PC-9 (cell line): ENCODE measurements at regions not wholly inside any gene's neighbourhood (a gene's known extent, or its start where the extent isn't known, plus 50 kb on each side); places are given as distances from the start of the nearest gene placed in this dataset.

ENCODE experiments used
- BruUV-seq: library from RNA; stranded (reverse); fragments of 400-500 nt; replicated peaks from 2 replicates; lab custom pipeline; 2021; lab: Mats Ljungman, UMichigan
- CTCF ChIA-PET: fragments of 300-600 bp; sonication (Branson Sonifier 250); formaldehyde crosslinking; loops from one replicate; lab custom pipeline; 2022; ENCODE audit warnings: antibody characterized with exemption; lab: Charles Lee
- POLR2A ChIA-PET: fragments of 300-600 bp; sonication (Branson Sonifier 250); formaldehyde crosslinking; loops from one replicate; lab custom pipeline; 2022; ENCODE audit warnings: antibody characterized with exemption; ENCODE audit not compliant: unreplicated experiment; lab: Charles Lee
- DNase-seq, 2 experiments: peaks; one replicate each; pipeline versions ENCODE4 v3.0.0 to v3.0.0-alpha.2; 2015 to 2022; ENCODE audit warnings: mixed read lengths in 1 of 2
- H2AFZ ChIP-seq: fragments of 200-600 bp; sonication (generic); 2 replicates; pipeline ENCODE4 v1.8.1; 2017; ENCODE audit warnings: antibody characterized with exemption
- H3F3A ChIP-seq: fragments of 200-600 bp; sonication (generic); 2 replicates; pipeline ENCODE4 v1.8.1; 2017; ENCODE audit warnings: antibody characterized with exemption, mild to moderate bottlenecking, low read depth; ENCODE audit not compliant: insufficient read depth
- H3K27ac ChIP-seq: fragments of 200-600 bp; sonication (generic); 2 replicates; pipeline ENCODE4 v1.6.1; 2016; ENCODE audit warnings: mixed run types
- H3K27me3 ChIP-seq: fragments of 200-600 bp; sonication (generic); 2 replicates; pipeline ENCODE4 v1.6.1; 2016; ENCODE audit warnings: low read depth, mixed run types; ENCODE audit not compliant: insufficient read depth
- H3K36me3 ChIP-seq: fragments of 200-600 bp; sonication (generic); 2 replicates; pipeline ENCODE4 v1.6.1; 2016; ENCODE audit warnings: low read depth, mixed run types
- H3K4me1 ChIP-seq: fragments of 200-600 bp; sonication (generic); replicated peaks from 2 replicates; pipeline ENCODE4 v1.6.1; 2016; ENCODE audit warnings: mixed run types; ENCODE audit not compliant: insufficient read depth
- H3K4me2 ChIP-seq: fragments of 200-600 bp; sonication (generic); 2 replicates; pipeline ENCODE4 v1.6.1; 2017; ENCODE audit warnings: mixed run types
- H3K4me3 ChIP-seq: fragments of 200-600 bp; sonication (generic); 2 replicates; pipeline ENCODE4 v1.6.1; 2016; ENCODE audit warnings: mixed run types
- H3K79me2 ChIP-seq: fragments of 200-600 bp; sonication (generic); 2 replicates; pipeline ENCODE4 v1.6.1; 2017; ENCODE audit warnings: low read depth, mixed run types
- H3K9me2 ChIP-seq: fragments of 200-600 bp; sonication (generic); 2 replicates; pipeline ENCODE4 v1.8.1; 2017; ENCODE audit warnings: mild to moderate bottlenecking; ENCODE audit not compliant: insufficient read depth
- H3K9me3 ChIP-seq: fragments of 200-600 bp; sonication (generic); 2 replicates; pipeline ENCODE4 v1.8.1; 2016; ENCODE audit warnings: low read depth; ENCODE audit not compliant: insufficient read depth
- H4K20me1 ChIP-seq: fragments of 200-600 bp; sonication (generic); 2 replicates; pipeline ENCODE4 v1.8.1; 2017; ENCODE audit not compliant: insufficient read depth
- EZH2 ChIP-seq: fragments of 200-600 bp; sonication (generic); IDR thresholded peaks from 2 replicates; pipeline ENCODE4 v1.8.0; 2017; ENCODE audit warnings: antibody characterized with exemption, low read depth
- intact Hi-C: fragments of 100-400 bp; cut with micrococcal nuclease; formaldehyde crosslinking; loops from one replicate; pipeline ENCODE4 v1.10.0; 2022; ENCODE audit not compliant: unreplicated experiment
- TF ChIP-seq, protein P1 (sequence below): fragments of 200-600 bp; sonication (generic); conservative IDR thresholded peaks from 2 replicates; pipeline ENCODE4 v1.6.1; 2017; ENCODE audit warnings: mixed run types, antibody characterized with exemption, mild to moderate bottlenecking, moderate library complexity

DNA sequence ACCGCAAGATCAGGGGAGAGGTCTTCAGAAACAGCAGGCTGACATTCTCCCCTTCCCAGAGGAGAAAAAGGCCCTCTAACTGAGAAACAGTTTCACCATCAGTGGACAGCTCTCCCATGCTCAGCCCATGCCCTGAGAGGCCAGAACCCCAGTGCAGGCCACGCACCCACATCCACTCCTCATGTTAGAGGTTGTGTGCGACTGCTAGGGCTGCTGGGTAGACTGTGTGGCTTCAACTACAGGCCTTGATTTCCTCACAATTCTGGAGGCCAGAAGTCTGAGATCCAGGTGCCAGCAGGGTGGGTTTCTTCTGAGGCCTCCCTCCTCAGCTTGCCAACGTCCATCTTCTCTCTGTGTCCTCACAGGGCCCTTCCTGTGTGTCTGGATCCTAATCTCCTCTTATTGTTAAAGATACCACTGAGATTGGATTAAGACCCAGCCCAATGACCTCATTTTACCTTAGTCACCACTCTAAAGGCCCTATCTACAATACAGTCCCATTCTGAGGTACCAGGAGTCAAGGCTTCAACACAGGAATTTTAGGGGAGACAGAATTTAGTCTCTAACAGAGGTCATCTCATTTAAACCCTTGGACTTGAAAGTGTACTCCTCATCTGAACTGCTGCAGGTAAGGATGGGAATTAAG is 67.7 kb upstream of the CD93 start:
- Histone ChIP-seq H3K9me3 (no peaks in the 10 kb centered on the region), H3K4me2 (no peak overlapping the region), H2AFZ (no peak overlapping the region), H3K4me1 (peaks cover 86% of the 10 kb centered on the region), H3K27me3 (no peaks in the 10 kb centered on the region), H3K79me2 (no peaks in the 10 kb centered on the region), H3K27ac (peak overlapping the region; percentile 87; the same call in 1 of the 2 replicates), H4K20me1 (no peaks in the 10 kb centered on the region), H3F3A (peaks cover 26% of the 10 kb centered on the region), H3K36me3 (no peaks in the 10 kb centered on the region), H3K4me3 (no peak overlapping the region), H3K9me2 (no peaks in the 10 kb centered on the region)
- ChIA-PET CTCF (no interaction called here), POLR2A (interaction anchor here (0.6 to 0.7 kb wide), 2 partner anchors 197 to 600 kb away, joined by 4 to 5 read pairs; partner anchors contain the start of gene NXT1)
- intact Hi-C loops: no loop called here
- DNase-seq: no peak
- TF ChIP-seq, protein P1, sequence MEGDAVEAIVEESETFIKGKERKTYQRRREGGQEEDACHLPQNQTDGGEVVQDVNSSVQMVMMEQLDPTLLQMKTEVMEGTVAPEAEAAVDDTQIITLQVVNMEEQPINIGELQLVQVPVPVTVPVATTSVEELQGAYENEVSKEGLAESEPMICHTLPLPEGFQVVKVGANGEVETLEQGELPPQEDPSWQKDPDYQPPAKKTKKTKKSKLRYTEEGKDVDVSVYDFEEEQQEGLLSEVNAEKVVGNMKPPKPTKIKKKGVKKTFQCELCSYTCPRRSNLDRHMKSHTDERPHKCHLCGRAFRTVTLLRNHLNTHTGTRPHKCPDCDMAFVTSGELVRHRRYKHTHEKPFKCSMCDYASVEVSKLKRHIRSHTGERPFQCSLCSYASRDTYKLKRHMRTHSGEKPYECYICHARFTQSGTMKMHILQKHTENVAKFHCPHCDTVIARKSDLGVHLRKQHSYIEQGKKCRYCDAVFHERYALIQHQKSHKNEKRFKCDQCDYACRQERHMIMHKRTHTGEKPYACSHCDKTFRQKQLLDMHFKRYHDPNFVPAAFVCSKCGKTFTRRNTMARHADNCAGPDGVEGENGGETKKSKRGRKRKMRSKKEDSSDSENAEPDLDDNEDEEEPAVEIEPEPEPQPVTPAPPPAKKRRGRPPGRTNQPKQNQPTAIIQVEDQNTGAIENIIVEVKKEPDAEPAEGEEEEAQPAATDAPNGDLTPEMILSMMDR: no peak
- no peak for TF ChIP-seq EZH2
- BruUV-seq: no TSS peak

DNA sequence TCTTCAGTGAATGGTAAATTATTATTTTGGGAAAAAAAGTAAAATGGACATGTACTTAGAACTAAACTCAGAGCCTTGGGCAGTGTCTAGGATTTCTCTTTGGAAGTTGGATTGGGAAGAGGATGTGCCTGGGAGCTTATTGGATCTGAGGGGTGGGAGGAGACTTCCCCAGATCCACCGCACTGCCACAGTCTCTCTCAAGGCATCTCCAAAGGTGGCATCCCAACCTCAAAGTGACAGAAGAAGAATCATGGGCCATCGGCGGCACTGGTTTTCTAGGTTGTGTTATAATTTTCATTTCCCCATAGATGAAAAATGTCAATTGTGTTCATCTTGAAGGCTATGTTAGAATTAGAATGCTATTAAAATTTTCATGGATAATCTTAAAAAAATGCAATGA is 66.8 kb upstream of the CD93 start:
- BruUV-seq: no TSS peak
- no peaks in the 10 kb centered on the region for H4K20me1 ChIP-seq
- intact Hi-C loops: no loop called here
- H3K27me3 ChIP-seq: no peaks in the 10 kb centered on the region
- H3K79me2 ChIP-seq: no peaks in the 10 kb centered on the region
- H3F3A ChIP-seq: peaks cover 31% of the 10 kb centered on the region
- 0 out of 2 replicates have a peak overlapping the region, but pooled peaks have one; percentile 10 for H3K27ac ChIP-seq
- ChIA-PET CTCF (no interaction called here), POLR2A (no interaction called here)
- H3K9me2 ChIP-seq: no peaks in the 10 kb centered on the region
- no peaks in the 10 kb centered on the region for H3K36me3 ChIP-seq
- H2AFZ ChIP-seq: no peak overlapping the region
- H3K9me3 ChIP-seq: no peaks in the 10 kb centered on the region
- TF ChIP-seq, protein P1: no peak
- TF ChIP-seq EZH2: no peak
- peaks cover 88% of the 10 kb centered on the region for H3K4me1 ChIP-seq
- DNase-seq: no peak
- no peak overlapping the region for H3K4me3 ChIP-seq
- H3K4me2 ChIP-seq: no peak overlapping the region

DNA sequence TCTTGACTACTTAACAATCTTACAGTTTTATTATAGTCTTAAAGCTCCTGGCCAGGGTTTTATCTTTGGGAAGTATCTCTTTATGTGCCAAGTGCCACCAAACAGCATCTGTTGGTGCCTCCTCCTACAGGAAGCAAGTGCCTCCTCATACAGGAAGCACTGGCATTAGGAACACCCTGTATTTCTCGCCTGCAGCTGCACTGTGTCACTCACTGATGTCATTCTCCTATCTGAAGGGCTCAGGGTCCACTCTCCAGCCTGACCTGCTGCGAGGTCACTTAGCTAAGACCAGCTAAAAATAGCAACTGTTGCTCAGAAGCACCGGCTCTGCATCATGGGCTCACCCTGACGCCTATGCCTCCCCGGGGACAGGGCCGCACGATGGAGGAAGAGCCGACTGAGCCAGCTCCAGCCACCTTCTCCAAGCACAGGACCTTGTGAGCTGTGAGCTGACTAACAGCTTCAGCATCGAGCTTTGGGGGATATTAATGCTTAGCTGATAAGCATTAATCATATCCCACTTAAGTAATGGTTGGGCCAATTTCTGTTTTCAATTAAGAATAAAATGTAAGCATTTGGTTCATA is 66.3 kb upstream of the CD93 start:
- Histone ChIP-seq H3K9me3 (no peaks in the 10 kb centered on the region), H3K4me1 (peaks cover 93% of the 10 kb centered on the region), H4K20me1 (no peaks in the 10 kb centered on the region), H3K27ac (0 out of 2 replicates have a peak overlapping the region, but pooled peaks have one; percentile 10), H3K36me3 (no peaks in the 10 kb centered on the region), H3K9me2 (no peaks in the 10 kb centered on the region), H3K4me3 (no peak overlapping the region), H3K4me2 (no peak overlapping the region), H2AFZ (no peak overlapping the region), H3F3A (peaks cover 35% of the 10 kb centered on the region), H3K79me2 (no peaks in the 10 kb centered on the region), H3K27me3 (no peaks in the 10 kb centered on the region)
- no peak for TF ChIP-seq EZH2
- no peak for DNase-seq
- no TSS peak for BruUV-seq
- ChIA-PET POLR2A (no interaction called here), CTCF (no interaction called here)
- intact Hi-C loops: no loop called here
